ENCODE measurements at regions not wholly inside any gene's neighbourhood (a gene's known extent, or its start where the extent isn't known, plus 50 kb on each side); places are given as distances from the start of the nearest gene placed in this dataset.

GRCh38 chr3:191997579-191998268 is 536.8 kb downstream of the PYDC2 start:
- TF ChIP-seq POLR2A (IDR thresholded peaks at IDR 0.05) (no peak), CTCF (IDR thresholded peaks at IDR 0.05) (no peak), EP300 (IDR thresholded peaks at IDR 0.05) (no peak)

Data from ovary (tissue), 3 donors.